GM19239 (cell line): ENCODE measurements at regions not wholly inside any gene's neighbourhood (a gene's known extent, or its start where the extent isn't known, plus 50 kb on each side); places are given as distances from the start of the nearest gene placed in this dataset.

Experiments used
- DNase-seq: peaks from one replicate; pipeline ENCODE4 v3.0.0; 2011; ENCODE audit warnings: low spot score; ENCODE audit not compliant: insufficient read length
- FAIRE-seq: peaks from 2 replicates; lab custom pipeline; 2011; peaks lifted over from hg19 to GRCh38; lab: Jason Lieb, UNC

DNA sequence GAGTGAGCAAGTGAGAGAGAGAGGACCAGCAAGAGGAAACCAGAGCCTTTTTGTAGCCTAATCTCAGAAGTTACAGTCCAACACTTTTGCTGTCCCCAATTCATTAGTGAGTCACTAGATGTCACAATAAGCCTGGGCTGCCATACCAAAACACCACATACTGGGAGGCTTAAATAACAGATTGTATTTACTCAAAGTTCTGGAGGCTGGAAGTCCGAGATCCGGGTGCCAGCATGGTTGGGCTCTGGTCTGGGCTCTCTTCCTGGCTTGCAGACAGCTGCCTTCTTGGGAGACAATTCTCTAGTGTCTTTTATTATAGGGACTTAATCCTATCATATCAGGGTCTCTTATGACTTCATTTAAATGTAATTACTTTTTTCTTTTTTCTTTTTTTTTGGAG lies 50.7 kb upstream of the FERMT1 start:
- FAIRE-seq (no peak), DNase-seq (no peak)
